ENCODE measurements at regions not wholly inside any gene's neighbourhood (a gene's known extent, or its start where the extent isn't known, plus 50 kb on each side); places are given as distances from the start of the nearest gene placed in this dataset.

GRCh38 chr7:69149804-69150782 is 448.2 kb upstream of the AUTS2 start:
- Histone ChIP-seq H3K4me3 (IDR thresholded peaks at IDR 0.05; ENCODE audit: insufficient read depth, low read depth, low read length) (no peak overlapping the region), H3K4me1 (ENCODE audit: low read depth, poor library complexity, severe bottlenecking) (no peaks in the 10 kb centered on the region), H3K4me2 (no peak overlapping the region), H3K79me2 (ENCODE audit: insufficient read depth, low read depth) (no peaks in the 10 kb centered on the region), H2AFZ (ENCODE audit: low read depth) (no peak overlapping the region), H3K9ac (no peak overlapping the region), H3K27ac (no peak overlapping the region), H4K20me1 (ENCODE audit: insufficient read depth) (no peaks in the 10 kb centered on the region), H3K36me3 (ENCODE audit: insufficient read depth) (no peaks in the 10 kb centered on the region), H3K27me3 (ENCODE audit: insufficient read depth, low read depth) (no peaks in the 10 kb centered on the region)
- no peak for TF ChIP-seq CTCF (conservative IDR thresholded peaks at IDR 0.05; ENCODE audit: low read depth, low read length)

GRCh38 chr7:69162326-69162725 is 435.9 kb upstream of the AUTS2 start:
- H3K4me2 ChIP-seq, result no peak overlapping the region
- no peak overlapping the region for H3K9ac ChIP-seq
- no peaks in the 10 kb centered on the region for H3K4me1 ChIP-seq (ENCODE audit: low read depth, poor library complexity, severe bottlenecking)
- H4K20me1 ChIP-seq (ENCODE audit: insufficient read depth), result no peaks in the 10 kb centered on the region
- H3K36me3 ChIP-seq (ENCODE audit: insufficient read depth), result no peaks in the 10 kb centered on the region
- H2AFZ ChIP-seq (ENCODE audit: low read depth), result no peak overlapping the region
- no peaks in the 10 kb centered on the region for H3K79me2 ChIP-seq (ENCODE audit: insufficient read depth, low read depth)
- H3K27me3 ChIP-seq (ENCODE audit: insufficient read depth, low read depth), result no peaks in the 10 kb centered on the region
- no peak for TF ChIP-seq CTCF (conservative IDR thresholded peaks at IDR 0.05; ENCODE audit: low read depth, low read length)
- no peak overlapping the region for H3K27ac ChIP-seq
- H3K4me3 ChIP-seq (IDR thresholded peaks at IDR 0.05; ENCODE audit: insufficient read depth, low read depth, low read length), result no peak overlapping the region

GRCh38 chr7:69162931-69163670 is 435.2 kb upstream of the AUTS2 start:
- Histone ChIP-seq H3K4me3 (IDR thresholded peaks at IDR 0.05; ENCODE audit: insufficient read depth, low read depth, low read length) (no peak overlapping the region), H3K79me2 (ENCODE audit: insufficient read depth, low read depth) (no peaks in the 10 kb centered on the region), H3K27me3 (ENCODE audit: insufficient read depth, low read depth) (no peaks in the 10 kb centered on the region), H3K27ac (no peak overlapping the region), H3K9ac (no peak overlapping the region), H4K20me1 (ENCODE audit: insufficient read depth) (no peaks in the 10 kb centered on the region), H3K36me3 (ENCODE audit: insufficient read depth) (no peaks in the 10 kb centered on the region), H3K4me1 (ENCODE audit: low read depth, poor library complexity, severe bottlenecking) (no peaks in the 10 kb centered on the region), H2AFZ (ENCODE audit: low read depth) (no peak overlapping the region), H3K4me2 (no peak overlapping the region)
- no peak for TF ChIP-seq CTCF (conservative IDR thresholded peaks at IDR 0.05; ENCODE audit: low read depth, low read length)

GRCh38 chr7:69166979-69167516 is 431.2 kb upstream of the AUTS2 start:
- Histone ChIP-seq H3K4me2 (no peak overlapping the region), H3K79me2 (ENCODE audit: insufficient read depth, low read depth) (no peaks in the 10 kb centered on the region), H3K9ac (no peak overlapping the region), H3K36me3 (ENCODE audit: insufficient read depth) (no peaks in the 10 kb centered on the region), H2AFZ (ENCODE audit: low read depth) (no peak overlapping the region), H3K4me1 (ENCODE audit: low read depth, poor library complexity, severe bottlenecking) (no peaks in the 10 kb centered on the region), H3K4me3 (IDR thresholded peaks at IDR 0.05; ENCODE audit: insufficient read depth, low read depth, low read length) (no peak overlapping the region), H3K27me3 (ENCODE audit: insufficient read depth, low read depth) (no peaks in the 10 kb centered on the region), H3K27ac (no peak overlapping the region), H4K20me1 (ENCODE audit: insufficient read depth) (no peaks in the 10 kb centered on the region)
- TF ChIP-seq CTCF (conservative IDR thresholded peaks at IDR 0.05; ENCODE audit: low read depth, low read length), result no peak
